Endothelial cell of umbilical vein (primary cell): ENCODE measurements at regions not wholly inside any gene's neighbourhood (a gene's known extent, or its start where the extent isn't known, plus 50 kb on each side); places are given as distances from the start of the nearest gene placed in this dataset.

Experiments used
- CTCF ChIP-seq, 2 donors: IDR thresholded peaks; 1 replicate in 1 of 2; 2 replicates in 1 of 2; pipeline ENCODE4 v1.5.1; 2011; ENCODE audit warnings: low read length in 2 of 2, mild to moderate bottlenecking in 2 of 2, moderate library complexity in 2 of 2, control low read depth in 1 of 2, inconsistent platforms in 1 of 2, low read depth in 1 of 2; ENCODE audit not compliant: insufficient read depth in 1 of 2; ENCODE audit errors: extremely low read depth in 1 of 2
- EZH2 ChIP-seq: IDR thresholded peaks from 2 replicates; pipeline ENCODE4 v1.6.1; 2012; ENCODE audit warnings: borderline replicate concordance, low read depth, mild to moderate bottlenecking, moderate library complexity, low read length, inconsistent platforms; ENCODE audit not compliant: severe bottlenecking

GRCh38 chr4:133045288-133045687, 103.8 kb upstream of the PCDH10 start:
- TF ChIP-seq CTCF (IDR thresholded peaks at IDR 0.05; ENCODE audit: extremely low read depth in 1 of 2, insufficient read depth in 1 of 2, low read depth in 1 of 2, low read length in 2 of 2) (no peak), EZH2 (no peak)
